AG09309 (cell line): ENCODE measurements at regions not wholly inside any gene's neighbourhood (a gene's known extent, or its start where the extent isn't known, plus 50 kb on each side); places are given as distances from the start of the nearest gene placed in this dataset.
"Not testable (repeated sequence)": the region's sequence is repeated elsewhere in the genome, so short reads cannot be mapped to it uniquely, and the experiment has no call there.

Source experiments
- DNase-seq: peaks from one replicate; pipeline ENCODE4 v3.0.0-alpha.2; 2010; ENCODE audit warnings: low read depth
- H3K4me3 ChIP-seq: 2 replicates; pipeline ENCODE4 v1.5.1; 2011; ENCODE audit warnings: mild to moderate bottlenecking, low read depth, low read length, moderate library complexity; ENCODE audit not compliant: control insufficient read depth
- TF ChIP-seq, protein P1 (sequence below): IDR thresholded peaks from 2 replicates; pipeline ENCODE4 v1.5.1; 2011; ENCODE audit warnings: mild to moderate bottlenecking, low read depth, low read length, inconsistent platforms; ENCODE audit not compliant: insufficient read depth, control insufficient read depth; ENCODE audit errors: missing control alignments

DNA sequence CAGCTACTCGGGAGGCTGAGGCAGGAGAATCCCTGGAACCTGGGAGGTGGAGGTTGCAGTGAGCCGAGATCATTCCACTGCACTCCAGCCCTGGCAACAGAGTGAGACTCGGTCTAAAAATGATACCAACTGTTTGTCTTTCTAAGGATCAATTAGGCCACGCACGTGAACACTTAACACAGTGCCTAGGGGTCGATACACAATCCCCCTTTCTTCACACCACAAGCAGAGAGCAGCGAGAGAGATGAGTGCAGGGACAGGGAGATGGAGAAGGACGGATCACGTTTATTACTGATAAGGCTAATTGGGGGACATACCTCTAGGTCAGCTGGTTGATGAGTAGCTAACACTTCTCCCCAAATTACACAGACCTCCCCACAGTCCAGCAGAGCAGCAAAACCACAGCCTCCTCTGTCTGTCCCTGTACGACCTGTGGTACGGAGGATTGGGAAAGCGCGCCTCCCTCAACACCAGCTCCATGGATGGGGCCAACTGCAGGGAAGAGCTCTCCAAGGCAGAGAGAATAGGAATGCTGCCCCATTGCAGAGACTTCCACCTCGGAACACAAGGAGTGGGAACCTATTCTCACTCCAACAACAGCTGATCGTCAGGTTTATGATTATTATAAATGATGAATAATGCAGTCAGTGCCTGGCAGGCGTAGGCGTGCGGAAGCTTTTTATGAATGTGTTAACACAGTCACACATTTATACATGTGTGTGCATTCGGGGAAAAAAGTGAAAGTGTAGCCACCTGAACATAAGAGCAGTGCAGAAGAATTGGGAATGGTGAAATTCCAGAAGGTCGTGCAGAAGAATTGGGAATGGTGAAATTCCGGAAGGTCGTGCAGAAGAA is 155.1 kb downstream of the C16orf95 start:
- DNase-seq = no peak
- H3K4me3 ChIP-seq = no peak overlapping the region
- TF ChIP-seq, protein P1, sequence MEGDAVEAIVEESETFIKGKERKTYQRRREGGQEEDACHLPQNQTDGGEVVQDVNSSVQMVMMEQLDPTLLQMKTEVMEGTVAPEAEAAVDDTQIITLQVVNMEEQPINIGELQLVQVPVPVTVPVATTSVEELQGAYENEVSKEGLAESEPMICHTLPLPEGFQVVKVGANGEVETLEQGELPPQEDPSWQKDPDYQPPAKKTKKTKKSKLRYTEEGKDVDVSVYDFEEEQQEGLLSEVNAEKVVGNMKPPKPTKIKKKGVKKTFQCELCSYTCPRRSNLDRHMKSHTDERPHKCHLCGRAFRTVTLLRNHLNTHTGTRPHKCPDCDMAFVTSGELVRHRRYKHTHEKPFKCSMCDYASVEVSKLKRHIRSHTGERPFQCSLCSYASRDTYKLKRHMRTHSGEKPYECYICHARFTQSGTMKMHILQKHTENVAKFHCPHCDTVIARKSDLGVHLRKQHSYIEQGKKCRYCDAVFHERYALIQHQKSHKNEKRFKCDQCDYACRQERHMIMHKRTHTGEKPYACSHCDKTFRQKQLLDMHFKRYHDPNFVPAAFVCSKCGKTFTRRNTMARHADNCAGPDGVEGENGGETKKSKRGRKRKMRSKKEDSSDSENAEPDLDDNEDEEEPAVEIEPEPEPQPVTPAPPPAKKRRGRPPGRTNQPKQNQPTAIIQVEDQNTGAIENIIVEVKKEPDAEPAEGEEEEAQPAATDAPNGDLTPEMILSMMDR = no peak

DNA sequence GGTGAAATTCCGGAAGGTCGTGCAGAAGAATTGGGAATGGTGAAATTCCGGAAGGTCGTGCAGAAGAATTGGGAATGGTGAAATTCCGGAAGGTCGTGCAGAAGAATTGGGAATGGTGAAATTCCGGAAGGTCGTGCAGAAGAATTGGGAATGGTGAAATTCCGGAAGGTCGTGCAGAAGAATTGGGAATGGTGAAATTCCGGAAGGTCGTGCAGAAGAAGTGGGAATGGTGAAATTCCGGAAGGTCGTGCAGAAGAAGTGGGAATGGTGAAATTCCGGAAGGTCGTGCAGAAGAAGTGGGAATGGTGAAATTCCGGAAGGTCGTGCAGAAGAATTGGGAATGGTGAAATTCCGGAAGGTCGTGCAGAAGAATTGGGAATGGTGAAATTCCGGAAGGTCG is 154.4 kb downstream of the C16orf95 start:
- not testable (repeated sequence) for H3K4me3 ChIP-seq, DNase-seq

DNA sequence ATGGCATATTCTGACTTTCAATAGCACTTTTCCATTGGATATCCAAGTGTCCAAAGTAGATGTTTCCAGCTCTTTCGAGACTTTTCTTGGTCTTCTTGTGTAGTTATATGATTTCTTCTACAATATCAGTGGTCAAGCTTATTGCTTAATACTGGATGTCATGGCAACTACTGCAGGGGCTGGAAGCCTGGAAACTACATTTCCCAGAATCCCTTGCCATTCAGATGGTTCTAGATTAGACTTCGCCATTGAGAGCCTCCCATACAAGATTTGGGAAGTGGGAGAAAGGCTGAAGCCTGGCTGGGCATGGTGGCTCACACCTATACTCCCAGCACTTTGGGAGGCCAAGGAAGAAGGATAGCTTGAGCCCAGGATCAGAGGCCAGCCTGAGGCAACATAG is 153.6 kb downstream of the C16orf95 start:
- TF ChIP-seq, protein P1 = no peak
- DNase-seq = no peak
- H3K4me3 ChIP-seq = no peak overlapping the region

DNA sequence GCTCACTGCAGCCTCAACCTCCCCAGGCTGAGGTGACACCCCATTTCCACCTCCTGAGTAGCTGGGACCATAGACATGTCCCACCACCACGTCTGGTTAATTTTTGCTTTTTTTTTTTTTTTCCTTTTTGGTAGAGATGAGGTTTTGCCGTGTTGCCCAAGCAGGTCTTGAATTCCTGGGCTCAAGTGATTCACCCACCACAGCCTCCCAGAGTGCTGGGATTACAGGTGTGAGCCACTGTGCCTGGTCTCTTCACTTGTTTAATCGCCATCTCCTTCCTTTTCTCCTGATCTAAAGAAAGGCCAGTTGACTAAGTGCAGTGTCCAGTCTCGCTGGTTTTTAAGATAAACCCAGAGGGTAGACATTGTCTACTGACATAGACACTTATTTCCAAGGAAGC is 152.0 kb downstream of the C16orf95 start:
- DNase-seq = no peak
- TF ChIP-seq, protein P1 = no peak
- H3K4me3 ChIP-seq = no peak overlapping the region

DNA sequence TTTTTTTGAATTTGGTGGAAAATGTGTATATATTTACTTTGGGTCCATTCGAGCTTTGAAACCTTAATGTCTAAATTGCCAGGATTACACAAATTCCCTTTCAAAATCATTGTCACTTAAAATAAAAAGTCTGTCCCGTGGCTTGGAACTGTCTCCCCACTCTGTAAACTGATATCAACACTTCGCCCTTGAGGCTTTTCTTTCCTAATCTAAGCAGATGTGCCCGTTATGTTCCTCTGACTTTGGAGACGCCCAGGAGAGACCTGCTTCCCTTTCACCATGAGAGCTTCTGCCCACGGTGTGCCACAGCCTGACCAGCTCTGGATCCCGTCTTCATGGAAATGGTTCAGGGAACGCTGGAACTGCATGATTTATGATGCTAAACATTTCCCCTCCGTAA is 151.3 kb downstream of the C16orf95 start:
- no peak for DNase-seq
- TF ChIP-seq, protein P1 = no peak
- no peak overlapping the region for H3K4me3 ChIP-seq

DNA sequence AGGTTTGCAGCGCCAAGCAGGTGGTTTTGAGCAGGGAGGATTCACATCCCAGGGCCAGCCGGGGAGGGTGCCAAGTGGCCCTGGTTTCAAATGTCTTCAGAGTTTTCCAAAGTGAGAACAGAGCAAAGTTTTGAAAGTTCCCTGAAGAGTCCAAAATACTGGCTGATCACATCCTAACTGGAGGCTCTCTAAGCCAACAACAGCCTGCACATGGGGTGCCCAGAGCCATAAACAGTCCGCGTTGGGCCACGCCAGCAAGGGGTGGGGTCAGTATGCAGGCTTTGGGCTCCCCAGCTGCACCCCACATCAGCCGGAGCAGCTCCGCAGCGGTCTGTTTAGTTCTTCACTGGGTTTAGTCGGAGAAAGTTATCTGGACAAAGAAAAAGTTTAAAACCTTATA is 150.9 kb downstream of the C16orf95 start:
- TF ChIP-seq, protein P1 = no peak
- no peak for DNase-seq
- H3K4me3 ChIP-seq = no peak overlapping the region

DNA sequence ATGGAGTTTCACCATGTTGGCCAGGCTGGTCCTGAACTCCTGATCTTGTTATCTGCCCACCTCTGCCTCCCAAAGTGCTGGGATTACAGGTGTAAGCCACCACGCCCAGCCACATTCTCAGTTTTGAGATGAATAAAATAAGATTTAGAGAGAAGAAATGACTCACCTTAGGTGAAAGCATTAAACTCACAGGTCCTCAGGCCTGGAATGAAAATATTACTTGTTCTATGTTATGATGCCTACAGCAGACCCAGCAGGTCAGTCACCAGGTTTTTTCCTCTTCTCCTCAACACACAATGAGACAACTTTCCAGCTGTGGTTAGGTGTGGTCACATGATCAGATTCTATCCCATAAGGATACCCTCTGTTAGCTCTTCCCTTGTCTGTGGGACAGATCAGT is 150.3 kb downstream of the C16orf95 start:
- no peak for DNase-seq
- no peak overlapping the region for H3K4me3 ChIP-seq
- TF ChIP-seq, protein P1 = no peak
